Mesenchymal stem cell (in vitro differentiated cells and primary cell): ENCODE measurements at regions not wholly inside any gene's neighbourhood (a gene's known extent, or its start where the extent isn't known, plus 50 kb on each side); places are given as distances from the start of the nearest gene placed in this dataset.
A peak's percentile ranks its signal among the peaks of the same experiment; 100 is the strongest.
"Not testable (repeated sequence)": the region's sequence is repeated elsewhere in the genome, so short reads cannot be mapped to it uniquely, and the experiment has no call there.

Source experiments
- DNase-seq: peaks from one replicate; pipeline ENCODE4 v3.0.0-alpha.2; 2013
- H2AFZ ChIP-seq: one replicate; pipeline ENCODE4 v1.6.1; 2013; ENCODE audit warnings: low read depth, mild to moderate bottlenecking, control low read depth, inconsistent platforms, low read length, moderate library complexity
- H2AK5ac ChIP-seq: 2 replicates; pipeline ENCODE4 v1.6.1; 2013; ENCODE audit warnings: low read length, moderate library complexity, mild to moderate bottlenecking, inconsistent platforms; ENCODE audit not compliant: severe bottlenecking
- H2BK120ac ChIP-seq: one replicate; pipeline ENCODE4 v1.6.1; 2013; ENCODE audit warnings: low read depth, mild to moderate bottlenecking, inconsistent platforms, low read length, moderate library complexity
- H2BK12ac ChIP-seq, 2 experiments: one replicate each; pipeline ENCODE4 v1.6.1; 2013; ENCODE audit warnings: inconsistent platforms in 2 of 2, low read length in 2 of 2, mild to moderate bottlenecking in 2 of 2, moderate library complexity in 2 of 2, control low read depth in 1 of 2
- H2BK15ac ChIP-seq: one replicate; pipeline ENCODE4 v1.6.1; 2013; ENCODE audit warnings: mild to moderate bottlenecking, low read depth, inconsistent platforms; ENCODE audit not compliant: poor library complexity, severe bottlenecking
- H2BK5ac ChIP-seq: 2 replicates; pipeline ENCODE4 v1.6.1; 2013; ENCODE audit warnings: low read depth, mild to moderate bottlenecking, low read length, control low read depth, inconsistent platforms; ENCODE audit not compliant: poor library complexity, severe bottlenecking
- H3K14ac ChIP-seq, 2 experiments: one replicate each; pipeline ENCODE4 v1.6.1; 2013; ENCODE audit warnings: inconsistent platforms in 2 of 2, low read length in 2 of 2, control low read depth in 1 of 2, mild to moderate bottlenecking in 1 of 2, moderate library complexity in 1 of 2
- H3K18ac ChIP-seq, 2 experiments: one replicate each; pipeline ENCODE4 v1.6.1; 2013; ENCODE audit warnings: inconsistent platforms in 2 of 2, low read length in 2 of 2, control low read depth in 1 of 2, low read depth in 1 of 2, mild to moderate bottlenecking in 1 of 2
- H3K23ac ChIP-seq, 2 experiments: one replicate each; pipeline ENCODE4 v1.6.1; 2013; ENCODE audit warnings: inconsistent platforms in 2 of 2, low read length in 2 of 2, mild to moderate bottlenecking in 2 of 2, moderate library complexity in 2 of 2, control low read depth in 1 of 2
- H3K27ac ChIP-seq: 2 replicates; pipeline ENCODE4 v1.5.1; 2013; ENCODE audit warnings: mild to moderate bottlenecking, moderate library complexity, low read length, control low read depth, inconsistent platforms; ENCODE audit not compliant: poor library complexity, severe bottlenecking
- H3K27me3 ChIP-seq, 2 experiments: 2 replicates each; pipeline versions ENCODE4 v1.6.1 to v1.7.0; 2013; ENCODE audit warnings: low read length in 2 of 2, mild to moderate bottlenecking in 2 of 2, moderate library complexity in 2 of 2, control low read depth in 1 of 2, inconsistent platforms in 1 of 2; ENCODE audit not compliant: control insufficient read depth in 1 of 2, insufficient read depth in 1 of 2
- H3K36me3 ChIP-seq, 2 experiments: 2 replicates each; pipeline versions ENCODE4 v1.6.1 to v1.7.0; 2013; ENCODE audit warnings: low read length in 2 of 2, control low read depth in 1 of 2, inconsistent platforms in 1 of 2, low read depth in 1 of 2, mild to moderate bottlenecking in 1 of 2; ENCODE audit not compliant: insufficient read depth in 2 of 2, control insufficient read depth in 1 of 2
- H3K4ac ChIP-seq, 2 experiments: one replicate each; pipeline ENCODE4 v1.6.1; 2013; ENCODE audit warnings: inconsistent platforms in 2 of 2, low read length in 2 of 2, mild to moderate bottlenecking in 2 of 2, moderate library complexity in 2 of 2, control low read depth in 1 of 2, low read depth in 1 of 2
- H3K4me1 ChIP-seq: 2 replicates; pipeline ENCODE4 v1.6.1; 2013; ENCODE audit warnings: low read depth, low read length, control low read depth; ENCODE audit not compliant: control insufficient read depth, insufficient read depth
- H3K4me2 ChIP-seq: 2 replicates; pipeline ENCODE4 v1.6.1; 2013; ENCODE audit warnings: low read length, mild to moderate bottlenecking, inconsistent platforms; ENCODE audit not compliant: poor library complexity, severe bottlenecking
- H3K4me3 ChIP-seq, 2 experiments: 2 replicates each; pipeline versions ENCODE4 v1.5.1 to v1.7.0; 2013; ENCODE audit warnings: low read length in 2 of 2, mild to moderate bottlenecking in 2 of 2, control low read depth in 1 of 2, low read depth in 1 of 2; ENCODE audit not compliant: insufficient read depth in 1 of 2
- H3K79me1 ChIP-seq: replicated peaks from 2 replicates; pipeline ENCODE4 v1.6.1; 2013; ENCODE audit warnings: mild to moderate bottlenecking, control low read depth, low read length, inconsistent platforms; ENCODE audit not compliant: poor library complexity, severe bottlenecking
- H3K9ac ChIP-seq: 2 replicates; pipeline ENCODE4 v1.7.0; 2013; ENCODE audit warnings: mild to moderate bottlenecking, low read length, moderate library complexity
- H3K9me3 ChIP-seq: 2 replicates; pipeline ENCODE4 v1.7.0; 2013; ENCODE audit warnings: mild to moderate bottlenecking, low read length; ENCODE audit not compliant: control insufficient read depth
- H4K8ac ChIP-seq: one replicate; pipeline ENCODE4 v1.6.1; 2013; ENCODE audit warnings: inconsistent platforms, mild to moderate bottlenecking, low read length, moderate library complexity
- H4K91ac ChIP-seq: one replicate; pipeline ENCODE4 v1.6.1; 2013; ENCODE audit warnings: mild to moderate bottlenecking, low read length, inconsistent platforms
- WGBS: methylation state at CpG from one replicate; pipeline ENCODE4 v1.1.7; 2013; ENCODE audit warnings: mixed read lengths; 5-methylcytosine and 5-hydroxymethylcytosine counted together

DNA sequence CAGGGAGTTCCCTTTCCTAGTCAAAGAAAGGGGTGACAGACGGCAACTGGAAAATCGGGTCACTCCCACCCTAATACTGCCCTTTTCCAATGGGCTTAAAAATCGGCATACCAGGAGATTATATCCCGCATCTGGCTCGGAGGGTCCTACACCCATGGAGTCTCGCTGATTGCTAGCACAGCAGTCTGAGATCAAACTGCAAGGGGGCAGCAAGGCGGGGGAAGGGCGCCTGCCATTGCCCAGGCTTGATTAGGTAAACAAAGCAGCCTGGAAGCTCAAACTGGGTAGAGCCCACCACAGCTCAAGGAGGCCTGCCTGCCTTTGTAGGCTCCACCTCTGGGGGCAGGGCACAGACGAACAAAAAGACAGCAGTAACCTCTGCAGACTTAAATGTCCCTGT lies 831.3 kb downstream of the TTLL7 start:
- H4K8ac ChIP-seq, H3K9ac ChIP-seq, H2BK15ac ChIP-seq, H3K4ac ChIP-seq, H2BK12ac ChIP-seq, DNase-seq, H3K4me1 ChIP-seq, H3K27ac ChIP-seq, H3K23ac ChIP-seq, H2BK5ac ChIP-seq, H3K4me3 ChIP-seq, H3K36me3 ChIP-seq, H3K14ac ChIP-seq, H2AK5ac ChIP-seq, H3K27me3 ChIP-seq, H4K91ac ChIP-seq, H3K4me2 ChIP-seq, H2AFZ ChIP-seq, H3K79me1 ChIP-seq, H3K9me3 ChIP-seq, H2BK120ac ChIP-seq, H3K18ac ChIP-seq: not testable (repeated sequence)
- WGBS = 92% methylated on average over 8 of the region's 9 CpGs

DNA sequence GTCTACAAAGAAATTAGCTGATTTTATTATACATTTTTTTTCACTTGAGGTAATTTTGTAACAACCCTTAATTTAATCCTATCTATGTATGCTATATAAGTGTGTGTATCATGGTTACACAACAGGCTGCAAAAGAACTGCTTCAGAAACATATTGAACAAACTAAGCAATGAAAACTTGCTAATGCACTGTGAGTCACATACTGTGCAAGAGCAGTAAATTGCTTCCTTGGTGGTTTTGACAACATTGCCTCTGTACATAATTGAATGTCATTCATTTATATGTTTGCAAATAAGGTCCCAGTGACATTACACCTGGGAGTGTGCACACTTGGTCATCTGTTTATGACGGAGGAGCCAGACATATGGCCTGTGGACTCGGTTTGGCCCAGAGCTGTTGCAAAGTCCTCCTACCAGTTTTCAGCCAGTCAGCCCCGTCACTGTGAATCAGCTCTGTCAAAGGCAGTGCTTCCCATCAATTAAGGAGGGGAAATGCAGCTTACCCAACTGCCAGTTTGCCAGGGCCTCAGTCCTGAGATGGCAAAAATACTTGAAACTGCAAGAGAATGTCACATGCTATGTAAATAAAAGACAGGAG lies 835.0 kb downstream of the TTLL7 start:
- not testable (repeated sequence) for H3K4me3 ChIP-seq, H4K8ac ChIP-seq, H3K36me3 ChIP-seq, H3K4ac ChIP-seq, H3K9ac ChIP-seq, H2BK5ac ChIP-seq, H2AFZ ChIP-seq, H3K27ac ChIP-seq, H3K14ac ChIP-seq, H4K91ac ChIP-seq, H2BK12ac ChIP-seq, H3K27me3 ChIP-seq, H3K4me2 ChIP-seq, H2AK5ac ChIP-seq, H2BK120ac ChIP-seq, H3K79me1 ChIP-seq, H3K4me1 ChIP-seq, H3K23ac ChIP-seq, H3K9me3 ChIP-seq, H2BK15ac ChIP-seq
- H3K18ac ChIP-seq = peak overlapping the region in 1 of 2 experiments; percentile 40
- 42% methylated on average over 3 of the region's 3 CpGs for WGBS
- peak; percentile 66 for DNase-seq

DNA sequence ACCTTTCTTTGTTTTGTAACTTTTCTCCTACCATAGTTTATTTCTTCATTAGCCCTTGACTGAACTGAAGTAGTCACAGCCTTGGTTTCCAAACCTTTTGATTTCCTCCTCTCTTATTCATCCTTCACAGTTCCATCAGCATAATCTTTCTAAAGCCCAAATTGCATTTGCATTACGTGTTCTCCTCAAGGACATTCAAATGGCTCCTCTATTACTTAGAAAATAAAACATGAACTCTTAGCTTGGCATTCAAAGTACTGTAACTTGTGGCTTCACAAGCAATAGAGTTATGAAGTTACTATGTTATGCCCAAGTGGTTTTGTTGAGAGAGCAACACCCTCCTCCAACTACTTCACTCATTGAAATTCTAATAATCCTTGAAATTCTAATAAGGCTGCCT lies 840.0 kb downstream of the TTLL7 start:
- not testable (repeated sequence) for H2BK5ac ChIP-seq, H4K91ac ChIP-seq, H3K4me2 ChIP-seq, H2BK15ac ChIP-seq, H2BK120ac ChIP-seq, H2AFZ ChIP-seq, H3K4me1 ChIP-seq, H3K4ac ChIP-seq, H3K18ac ChIP-seq, H3K4me3 ChIP-seq, H3K36me3 ChIP-seq, H3K23ac ChIP-seq, H3K14ac ChIP-seq, H3K9me3 ChIP-seq, H2AK5ac ChIP-seq, H4K8ac ChIP-seq, H2BK12ac ChIP-seq, H3K27ac ChIP-seq, H3K79me1 ChIP-seq, DNase-seq, H3K27me3 ChIP-seq, H3K9ac ChIP-seq
- no CpG with 5 or more reads among the region's 1 CpG for WGBS

DNA sequence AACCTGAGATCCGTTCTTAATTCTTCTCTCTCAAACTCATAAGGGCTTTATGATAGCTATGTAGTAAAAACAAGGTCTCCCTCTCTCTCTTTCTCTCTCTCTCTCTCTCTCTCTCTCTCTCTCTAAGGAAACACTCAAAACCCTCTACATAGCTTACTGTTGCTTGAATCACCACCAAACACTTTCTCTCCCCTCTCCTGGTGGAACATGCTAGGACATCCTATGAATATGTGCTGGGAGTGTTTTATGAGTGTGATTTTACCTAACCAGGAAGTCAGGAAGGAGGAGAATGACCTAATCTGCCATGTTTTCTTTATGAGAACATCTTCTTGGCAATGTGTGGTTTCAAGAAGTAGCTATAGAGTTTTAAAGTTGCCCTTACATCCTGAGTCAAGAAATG lies 844.6 kb downstream of the TTLL7 start:
- H3K9ac ChIP-seq, H3K14ac ChIP-seq, H3K27ac ChIP-seq, H3K4ac ChIP-seq, H3K18ac ChIP-seq, H3K79me1 ChIP-seq, H3K4me1 ChIP-seq, H2AK5ac ChIP-seq, H2BK120ac ChIP-seq, H3K36me3 ChIP-seq, H2BK12ac ChIP-seq, H2BK5ac ChIP-seq, H3K4me3 ChIP-seq, H2AFZ ChIP-seq, H4K91ac ChIP-seq, H4K8ac ChIP-seq, H3K23ac ChIP-seq, H3K9me3 ChIP-seq, H3K4me2 ChIP-seq, H3K27me3 ChIP-seq, H2BK15ac ChIP-seq: not testable (repeated sequence)
- WGBS = no CpG with 5 or more reads among the region's 1 CpG
- DNase-seq = peak; percentile 9
